Esophagus muscularis mucosa (tissue), 3 donors: ENCODE measurements at regions not wholly inside any gene's neighbourhood (a gene's known extent, or its start where the extent isn't known, plus 50 kb on each side); places are given as distances from the start of the nearest gene placed in this dataset.

ENCODE experiments used
- EP300 ChIP-seq: sonication (generic); formaldehyde crosslinking; IDR thresholded peaks from one replicate; pipeline ENCODE4 v1.6.1; 2017; ENCODE audit warnings: antibody characterized with exemption
- POLR2AphosphoS5 ChIP-seq, 2 donors: sonication (generic); formaldehyde crosslinking; IDR thresholded peaks; one replicate each; pipeline ENCODE4 v1.6.1; 2017; ENCODE audit warnings: antibody characterized with exemption in 2 of 2

GRCh38 chr2:181828122-181828705 lies 63.3 kb upstream of the ITPRID2 start:
- TF ChIP-seq POLR2AphosphoS5 (IDR thresholded peaks at IDR 0.05) (no peak), EP300 (no peak)
